ENCODE measurements at regions not wholly inside any gene's neighbourhood (a gene's known extent, or its start where the extent isn't known, plus 50 kb on each side); places are given as distances from the start of the nearest gene placed in this dataset.
A peak's percentile ranks its signal among the peaks of the same experiment; 100 is the strongest.

GRCh38 chr17:55964191-55964590 is 189.1 kb upstream of the ANKFN1 start:
- TF ChIP-seq MYC (IDR thresholded peaks at IDR 0.05; ENCODE audit: low read depth, low read length) (no peak), POLR2A (IDR thresholded peaks at IDR 0.05; ENCODE audit: extremely low read depth, insufficient read length) (no peak), MAX (IDR thresholded peaks at IDR 0.05; ENCODE audit: low read depth, low read length) (no peak), CTCF (IDR thresholded peaks at IDR 0.05; ENCODE audit: low read depth, low read length) (no peak)
- DNase-seq (ENCODE audit: low read depth), result no peak
- H3K4me3 ChIP-seq (ENCODE audit: low read depth, low read length), result no peak overlapping the region

GRCh38 chr17:55965051-55965450 is 188.2 kb upstream of the ANKFN1 start:
- TF ChIP-seq POLR2A (IDR thresholded peaks at IDR 0.05; ENCODE audit: extremely low read depth, insufficient read length) (no peak), CTCF (IDR thresholded peaks at IDR 0.05; ENCODE audit: low read depth, low read length) (peak; percentile 11), MYC (IDR thresholded peaks at IDR 0.05; ENCODE audit: low read depth, low read length) (no peak), MAX (IDR thresholded peaks at IDR 0.05; ENCODE audit: low read depth, low read length) (no peak)
- no peak overlapping the region for H3K4me3 ChIP-seq (ENCODE audit: low read depth, low read length)
- DNase-seq (ENCODE audit: low read depth), result peak; percentile 8

- no peak for DNase-seq (ENCODE audit: low read depth)
- TF ChIP-seq CTCF (IDR thresholded peaks at IDR 0.05; ENCODE audit: low read depth, low read length) (no peak), MAX (IDR thresholded peaks at IDR 0.05; ENCODE audit: low read depth, low read length) (no peak), POLR2A (IDR thresholded peaks at IDR 0.05; ENCODE audit: extremely low read depth, insufficient read length) (no peak), MYC (IDR thresholded peaks at IDR 0.05; ENCODE audit: low read depth, low read length) (no peak)
Measured at GRCh38 chr17:55969562-55970324, 183.5 kb upstream of the ANKFN1 start.

GRCh38 chr17:55978578-55978977 is 174.7 kb upstream of the ANKFN1 start:
- TF ChIP-seq MAX (IDR thresholded peaks at IDR 0.05; ENCODE audit: low read depth, low read length) (no peak), MYC (IDR thresholded peaks at IDR 0.05; ENCODE audit: low read depth, low read length) (no peak), POLR2A (IDR thresholded peaks at IDR 0.05; ENCODE audit: extremely low read depth, insufficient read length) (no peak), CTCF (IDR thresholded peaks at IDR 0.05; ENCODE audit: low read depth, low read length) (no peak)
- H3K4me3 ChIP-seq (ENCODE audit: low read depth, low read length), result no peak overlapping the region
- no peak for DNase-seq (ENCODE audit: low read depth)

More at GRCh38 chr17:55969562-55970324, 183.5 kb upstream of the ANKFN1 start:
- no peak overlapping the region for H3K4me3 ChIP-seq (ENCODE audit: low read depth, low read length)

- no peak for DNase-seq (ENCODE audit: low read depth)
- TF ChIP-seq CTCF (IDR thresholded peaks at IDR 0.05; ENCODE audit: low read depth, low read length), result no peak
- no peak for TF ChIP-seq MYC (IDR thresholded peaks at IDR 0.05; ENCODE audit: low read depth, low read length)
- no peak for TF ChIP-seq POLR2A (IDR thresholded peaks at IDR 0.05; ENCODE audit: extremely low read depth, insufficient read length)
- no peak for TF ChIP-seq MAX (IDR thresholded peaks at IDR 0.05; ENCODE audit: low read depth, low read length)
- H3K4me3 ChIP-seq (ENCODE audit: low read depth, low read length), result no peak overlapping the region
Measured at GRCh38 chr17:55983096-55983495, 170.2 kb upstream of the ANKFN1 start.
